H1 (cell line): ENCODE measurements at regions not wholly inside any gene's neighbourhood (a gene's known extent, or its start where the extent isn't known, plus 50 kb on each side); places are given as distances from the start of the nearest gene placed in this dataset.

ENCODE experiments used
- FOSL1 ChIP-seq: IDR thresholded peaks from 2 replicates; pipeline ENCODE4 v1.6.1; 2011; ENCODE audit warnings: mild to moderate bottlenecking, low read depth, low read length, moderate library complexity; ENCODE audit not compliant: insufficient read depth
- POU5F1 ChIP-seq: IDR thresholded peaks from 2 replicates; pipeline ENCODE4 v1.6.1; 2011; ENCODE audit warnings: low read depth, mild to moderate bottlenecking, low read length, moderate library complexity
- TF ChIP-seq, protein P1 (sequence below): fragments of 300-600 bp; sonication (generic); IDR thresholded peaks from 2 replicates; pipeline ENCODE4 v1.7.1; 2012; ENCODE audit warnings: low read length, moderate library complexity, mild to moderate bottlenecking, inconsistent platforms; ENCODE audit not compliant: insufficient replicate concordance

DNA sequence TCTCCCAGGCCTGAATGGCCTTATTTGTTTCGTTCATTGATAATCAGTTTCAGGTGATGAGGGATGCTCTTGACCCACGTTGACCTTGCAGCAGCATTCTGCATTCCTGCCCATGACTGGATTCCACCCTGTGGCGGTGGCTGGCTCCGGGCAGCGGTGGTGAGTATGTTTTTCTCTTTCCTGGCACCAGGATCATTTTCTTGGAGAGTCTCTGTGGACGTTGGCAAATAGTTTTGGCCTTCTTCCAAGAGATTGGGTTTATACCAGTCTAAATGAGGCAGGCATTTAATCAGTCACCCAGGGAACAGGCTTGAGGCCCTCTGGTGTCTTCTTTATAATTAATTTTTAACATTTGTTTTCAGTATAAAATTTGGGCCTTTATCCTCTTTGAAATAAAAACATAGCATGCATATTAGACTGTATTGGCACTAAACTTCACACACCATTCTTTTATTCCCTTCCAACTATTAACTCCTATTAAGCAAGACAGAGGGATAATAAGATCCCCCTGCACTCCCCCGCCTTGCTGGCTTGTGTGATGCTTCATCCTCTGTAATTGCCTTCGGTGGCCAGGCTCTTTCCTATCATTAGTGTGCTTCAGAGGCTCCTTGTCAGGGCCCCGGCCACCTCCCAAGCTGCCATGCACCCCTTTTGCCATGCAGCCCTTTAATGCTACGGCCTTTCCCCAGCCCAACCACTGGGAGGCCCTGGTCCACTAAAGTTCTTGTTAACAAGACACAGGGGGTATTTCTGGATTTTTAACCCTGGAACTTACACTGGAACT lies 176.2 kb upstream of the TOPAZ1 start (continued):
- TF ChIP-seq, protein P1, sequence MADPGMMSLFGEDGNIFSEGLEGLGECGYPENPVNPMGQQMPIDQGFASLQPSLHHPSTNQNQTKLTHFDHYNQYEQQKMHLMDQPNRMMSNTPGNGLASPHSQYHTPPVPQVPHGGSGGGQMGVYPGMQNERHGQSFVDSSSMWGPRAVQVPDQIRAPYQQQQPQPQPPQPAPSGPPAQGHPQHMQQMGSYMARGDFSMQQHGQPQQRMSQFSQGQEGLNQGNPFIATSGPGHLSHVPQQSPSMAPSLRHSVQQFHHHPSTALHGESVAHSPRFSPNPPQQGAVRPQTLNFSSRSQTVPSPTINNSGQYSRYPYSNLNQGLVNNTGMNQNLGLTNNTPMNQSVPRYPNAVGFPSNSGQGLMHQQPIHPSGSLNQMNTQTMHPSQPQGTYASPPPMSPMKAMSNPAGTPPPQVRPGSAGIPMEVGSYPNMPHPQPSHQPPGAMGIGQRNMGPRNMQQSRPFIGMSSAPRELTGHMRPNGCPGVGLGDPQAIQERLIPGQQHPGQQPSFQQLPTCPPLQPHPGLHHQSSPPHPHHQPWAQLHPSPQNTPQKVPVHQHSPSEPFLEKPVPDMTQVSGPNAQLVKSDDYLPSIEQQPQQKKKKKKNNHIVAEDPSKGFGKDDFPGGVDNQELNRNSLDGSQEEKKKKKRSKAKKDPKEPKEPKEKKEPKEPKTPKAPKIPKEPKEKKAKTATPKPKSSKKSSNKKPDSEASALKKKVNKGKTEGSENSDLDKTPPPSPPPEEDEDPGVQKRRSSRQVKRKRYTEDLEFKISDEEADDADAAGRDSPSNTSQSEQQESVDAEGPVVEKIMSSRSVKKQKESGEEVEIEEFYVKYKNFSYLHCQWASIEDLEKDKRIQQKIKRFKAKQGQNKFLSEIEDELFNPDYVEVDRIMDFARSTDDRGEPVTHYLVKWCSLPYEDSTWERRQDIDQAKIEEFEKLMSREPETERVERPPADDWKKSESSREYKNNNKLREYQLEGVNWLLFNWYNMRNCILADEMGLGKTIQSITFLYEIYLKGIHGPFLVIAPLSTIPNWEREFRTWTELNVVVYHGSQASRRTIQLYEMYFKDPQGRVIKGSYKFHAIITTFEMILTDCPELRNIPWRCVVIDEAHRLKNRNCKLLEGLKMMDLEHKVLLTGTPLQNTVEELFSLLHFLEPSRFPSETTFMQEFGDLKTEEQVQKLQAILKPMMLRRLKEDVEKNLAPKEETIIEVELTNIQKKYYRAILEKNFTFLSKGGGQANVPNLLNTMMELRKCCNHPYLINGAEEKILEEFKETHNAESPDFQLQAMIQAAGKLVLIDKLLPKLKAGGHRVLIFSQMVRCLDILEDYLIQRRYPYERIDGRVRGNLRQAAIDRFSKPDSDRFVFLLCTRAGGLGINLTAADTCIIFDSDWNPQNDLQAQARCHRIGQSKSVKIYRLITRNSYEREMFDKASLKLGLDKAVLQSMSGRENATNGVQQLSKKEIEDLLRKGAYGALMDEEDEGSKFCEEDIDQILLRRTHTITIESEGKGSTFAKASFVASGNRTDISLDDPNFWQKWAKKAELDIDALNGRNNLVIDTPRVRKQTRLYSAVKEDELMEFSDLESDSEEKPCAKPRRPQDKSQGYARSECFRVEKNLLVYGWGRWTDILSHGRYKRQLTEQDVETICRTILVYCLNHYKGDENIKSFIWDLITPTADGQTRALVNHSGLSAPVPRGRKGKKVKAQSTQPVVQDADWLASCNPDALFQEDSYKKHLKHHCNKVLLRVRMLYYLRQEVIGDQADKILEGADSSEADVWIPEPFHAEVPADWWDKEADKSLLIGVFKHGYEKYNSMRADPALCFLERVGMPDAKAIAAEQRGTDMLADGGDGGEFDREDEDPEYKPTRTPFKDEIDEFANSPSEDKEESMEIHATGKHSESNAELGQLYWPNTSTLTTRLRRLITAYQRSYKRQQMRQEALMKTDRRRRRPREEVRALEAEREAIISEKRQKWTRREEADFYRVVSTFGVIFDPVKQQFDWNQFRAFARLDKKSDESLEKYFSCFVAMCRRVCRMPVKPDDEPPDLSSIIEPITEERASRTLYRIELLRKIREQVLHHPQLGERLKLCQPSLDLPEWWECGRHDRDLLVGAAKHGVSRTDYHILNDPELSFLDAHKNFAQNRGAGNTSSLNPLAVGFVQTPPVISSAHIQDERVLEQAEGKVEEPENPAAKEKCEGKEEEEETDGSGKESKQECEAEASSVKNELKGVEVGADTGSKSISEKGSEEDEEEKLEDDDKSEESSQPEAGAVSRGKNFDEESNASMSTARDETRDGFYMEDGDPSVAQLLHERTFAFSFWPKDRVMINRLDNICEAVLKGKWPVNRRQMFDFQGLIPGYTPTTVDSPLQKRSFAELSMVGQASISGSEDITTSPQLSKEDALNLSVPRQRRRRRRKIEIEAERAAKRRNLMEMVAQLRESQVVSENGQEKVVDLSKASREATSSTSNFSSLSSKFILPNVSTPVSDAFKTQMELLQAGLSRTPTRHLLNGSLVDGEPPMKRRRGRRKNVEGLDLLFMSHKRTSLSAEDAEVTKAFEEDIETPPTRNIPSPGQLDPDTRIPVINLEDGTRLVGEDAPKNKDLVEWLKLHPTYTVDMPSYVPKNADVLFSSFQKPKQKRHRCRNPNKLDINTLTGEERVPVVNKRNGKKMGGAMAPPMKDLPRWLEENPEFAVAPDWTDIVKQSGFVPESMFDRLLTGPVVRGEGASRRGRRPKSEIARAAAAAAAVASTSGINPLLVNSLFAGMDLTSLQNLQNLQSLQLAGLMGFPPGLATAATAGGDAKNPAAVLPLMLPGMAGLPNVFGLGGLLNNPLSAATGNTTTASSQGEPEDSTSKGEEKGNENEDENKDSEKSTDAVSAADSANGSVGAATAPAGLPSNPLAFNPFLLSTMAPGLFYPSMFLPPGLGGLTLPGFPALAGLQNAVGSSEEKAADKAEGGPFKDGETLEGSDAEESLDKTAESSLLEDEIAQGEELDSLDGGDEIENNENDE = no peak
- TF ChIP-seq FOSL1 (no peak), POU5F1 (no peak)
